Gastrocnemius medialis (tissue), 4 donors: ENCODE measurements at regions not wholly inside any gene's neighbourhood (a gene's known extent, or its start where the extent isn't known, plus 50 kb on each side); places are given as distances from the start of the nearest gene placed in this dataset.

Experiments
- ATAC-seq, 2 donors: fragments of 150-250 bp; one replicate each; pipeline ENCODE4 v1.9.1; 2016
- DNase-seq, 2 donors: peaks; one replicate each; pipeline ENCODE4 v3.0.0-alpha.2; 2019
- H3K27ac ChIP-seq, 4 donors: fragments of 200-600 bp; sonication (generic); 1 replicate in 1 of 4; 2 replicates in 3 of 4; pipeline ENCODE4 v1.5.1; 2016 to 2018; ENCODE audit warnings: mild to moderate bottlenecking in 2 of 4, moderate library complexity in 1 of 4
- H3K27me3 ChIP-seq, 3 donors: fragments of 200-600 bp; sonication (generic) in 2 of 3; 1 replicate in 1 of 3; 2 replicates in 2 of 3; pipeline versions ENCODE4 v1.5.1 to v1.6.0; 2016 to 2019; ENCODE audit warnings: mild to moderate bottlenecking in 1 of 3, moderate library complexity in 1 of 3
- H3K36me3 ChIP-seq, 2 donors: fragments of 200-600 bp; sonication (generic) in 1 of 2; one replicate each; pipeline ENCODE4 v1.5.1; 2017 to 2018
- H3K4me1 ChIP-seq, 2 donors: fragments of 200-600 bp; sonication (generic) in 1 of 2; one replicate each; pipeline ENCODE4 v1.5.1; 2016 to 2017; ENCODE audit warnings: mild to moderate bottlenecking in 2 of 2
- H3K4me3 ChIP-seq, 4 donors: fragments of 200-600 bp; sonication (generic) in 3 of 4; 1 replicate in 1 of 4; 2 replicates in 3 of 4; pipeline ENCODE4 v1.5.1; 2016 to 2019; ENCODE audit warnings: mild to moderate bottlenecking in 2 of 4
- H3K9me3 ChIP-seq, 3 donors: fragments of 200-600 bp; sonication (generic) in 2 of 3; 1 replicate in 1 of 3; 2 replicates in 2 of 3; pipeline ENCODE4 v1.5.1; 2016 to 2019
- POLR2A ChIP-seq, 2 donors: fragments of 450-650 bp; IDR thresholded peaks; one replicate each; pipeline ENCODE4 v1.6.1; 2017; ENCODE audit warnings: antibody characterized with exemption in 2 of 2, mild to moderate bottlenecking in 2 of 2, moderate library complexity in 2 of 2
- in situ Hi-C, 4 donors: fragments of 200-750 bp; cut with MboI; loops; one replicate each; pipeline versions ENCODE4 v1.15.0 to v1.8.0; 2017; ENCODE audit warnings: low sequenced_read_pairs in 4 of 4
- intact Hi-C: fragments of 100-400 bp; cut with DNase I; formaldehyde crosslinking; loops from one replicate; pipeline ENCODE4 v1.15.1; 2023; ENCODE audit warnings: low total_unique reads
- TF ChIP-seq, protein P1 (sequence below), 5 experiments: fragments of 450-650 bp in 3 of 5; fragments of 200-600 bp in 2 of 5; sonication (generic) in 2 of 5; IDR thresholded peaks in 4 of 5; conservative IDR thresholded peaks in 1 of 5; 1 replicate in 4 of 5; 2 replicates in 1 of 5; pipeline ENCODE4 v1.5.1; 2016 to 2019; ENCODE audit warnings: antibody characterized with exemption in 5 of 5, mild to moderate bottlenecking in 3 of 5, moderate library complexity in 3 of 5

DNA sequence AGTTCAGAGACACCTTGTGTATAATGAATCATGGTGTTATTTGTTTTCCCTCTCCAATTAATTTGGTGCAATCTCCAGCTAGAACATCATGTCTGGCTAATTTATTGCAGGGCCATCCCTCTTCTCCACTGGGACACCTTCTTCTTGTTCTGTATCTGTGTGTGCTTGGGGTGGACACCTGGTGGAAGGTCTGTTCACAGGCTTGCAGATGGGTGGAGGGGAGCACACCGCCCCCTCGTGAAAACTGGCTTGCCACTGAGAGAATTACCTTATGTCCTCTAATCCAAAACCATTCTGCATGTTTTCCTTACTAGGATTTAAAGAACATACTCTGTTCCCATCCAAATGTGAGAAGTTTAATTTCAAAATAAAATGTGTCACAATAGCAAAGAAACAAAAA, 1160.4 kb upstream of the ZEB2 start:
- intact Hi-C loops, result no loop called here
- no peaks in the 10 kb centered on the region for H3K36me3 ChIP-seq
- no peaks in the 10 kb centered on the region for H3K4me1 ChIP-seq
- H3K4me3 ChIP-seq, result no peak overlapping the region
- ATAC-seq, result no peak
- H3K9me3 ChIP-seq, result no peaks in the 10 kb centered on the region
- TF ChIP-seq POLR2A (IDR thresholded peaks at IDR 0.05), result no peak
- TF ChIP-seq, protein P1, sequence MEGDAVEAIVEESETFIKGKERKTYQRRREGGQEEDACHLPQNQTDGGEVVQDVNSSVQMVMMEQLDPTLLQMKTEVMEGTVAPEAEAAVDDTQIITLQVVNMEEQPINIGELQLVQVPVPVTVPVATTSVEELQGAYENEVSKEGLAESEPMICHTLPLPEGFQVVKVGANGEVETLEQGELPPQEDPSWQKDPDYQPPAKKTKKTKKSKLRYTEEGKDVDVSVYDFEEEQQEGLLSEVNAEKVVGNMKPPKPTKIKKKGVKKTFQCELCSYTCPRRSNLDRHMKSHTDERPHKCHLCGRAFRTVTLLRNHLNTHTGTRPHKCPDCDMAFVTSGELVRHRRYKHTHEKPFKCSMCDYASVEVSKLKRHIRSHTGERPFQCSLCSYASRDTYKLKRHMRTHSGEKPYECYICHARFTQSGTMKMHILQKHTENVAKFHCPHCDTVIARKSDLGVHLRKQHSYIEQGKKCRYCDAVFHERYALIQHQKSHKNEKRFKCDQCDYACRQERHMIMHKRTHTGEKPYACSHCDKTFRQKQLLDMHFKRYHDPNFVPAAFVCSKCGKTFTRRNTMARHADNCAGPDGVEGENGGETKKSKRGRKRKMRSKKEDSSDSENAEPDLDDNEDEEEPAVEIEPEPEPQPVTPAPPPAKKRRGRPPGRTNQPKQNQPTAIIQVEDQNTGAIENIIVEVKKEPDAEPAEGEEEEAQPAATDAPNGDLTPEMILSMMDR (IDR thresholded peaks at IDR 0.05 in 4 of 5, conservative IDR thresholded peaks at IDR 0.05 in 1 of 5), result no peak
- no peak overlapping the region for H3K27ac ChIP-seq
- in situ Hi-C loops, result no loop called here
- no peaks in the 10 kb centered on the region for H3K27me3 ChIP-seq
- no peak for DNase-seq

DNA sequence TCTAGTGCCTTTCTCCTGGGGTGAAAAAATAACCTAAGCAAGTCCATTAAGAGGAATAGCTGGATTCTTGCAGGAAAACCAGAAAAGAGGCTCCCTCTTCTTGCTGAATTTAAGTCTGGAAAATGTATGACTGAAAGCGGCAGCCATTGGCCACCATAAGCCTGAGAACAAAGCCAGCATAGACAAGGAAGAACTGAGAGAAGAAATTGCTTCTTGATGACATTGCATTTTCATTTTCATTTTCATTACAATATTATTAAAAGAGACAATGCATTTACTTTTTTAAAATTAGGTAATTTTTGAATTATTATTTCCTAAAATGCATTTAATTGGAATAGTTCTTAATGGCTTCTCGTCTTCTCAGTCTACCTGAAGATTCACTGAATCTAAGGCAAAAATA, 1157.5 kb upstream of the ZEB2 start:
- Histone ChIP-seq H3K27ac (no peak overlapping the region), H3K36me3 (no peaks in the 10 kb centered on the region), H3K4me3 (no peak overlapping the region), H3K9me3 (no peaks in the 10 kb centered on the region), H3K4me1 (no peaks in the 10 kb centered on the region), H3K27me3 (no peaks in the 10 kb centered on the region)
- no peak for ATAC-seq
- in situ Hi-C loops (no loop called here), intact Hi-C loops (no loop called here)
- DNase-seq, result no peak
- TF ChIP-seq, protein P1 (IDR thresholded peaks at IDR 0.05 in 4 of 5, conservative IDR thresholded peaks at IDR 0.05 in 1 of 5), result no peak

DNA sequence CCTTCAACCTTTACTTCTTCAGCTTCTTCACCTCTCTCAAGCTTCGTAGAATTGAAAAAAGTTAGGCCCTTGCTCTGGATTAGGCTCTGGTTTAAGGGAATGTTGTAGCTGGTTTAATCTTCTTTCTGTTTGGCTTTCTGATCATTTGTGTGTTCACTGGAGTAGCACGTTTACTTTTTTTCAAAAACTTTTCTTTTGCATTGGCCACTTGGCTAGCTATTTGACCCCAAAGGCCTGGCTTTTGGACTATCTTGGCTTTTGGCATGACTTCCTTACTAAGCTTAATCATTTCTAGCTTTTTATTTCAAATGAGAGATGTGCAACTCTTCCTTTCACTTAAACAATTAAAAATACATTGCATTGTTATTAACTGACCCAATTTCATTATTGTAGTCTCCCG, 1154.8 kb upstream of the ZEB2 start:
- DNase-seq, result no peak
- Histone ChIP-seq H3K4me3 (no peak overlapping the region), H3K27me3 (no peaks in the 10 kb centered on the region), H3K27ac (no peak overlapping the region), H3K9me3 (no peaks in the 10 kb centered on the region), H3K4me1 (no peaks in the 10 kb centered on the region), H3K36me3 (no peaks in the 10 kb centered on the region)
- no peak for TF ChIP-seq POLR2A (IDR thresholded peaks at IDR 0.05)
- TF ChIP-seq, protein P1 (IDR thresholded peaks at IDR 0.05 in 4 of 5, conservative IDR thresholded peaks at IDR 0.05 in 1 of 5), result no peak
- no peak for ATAC-seq
- intact Hi-C loops, result no loop called here
- in situ Hi-C loops, result no loop called here

DNA sequence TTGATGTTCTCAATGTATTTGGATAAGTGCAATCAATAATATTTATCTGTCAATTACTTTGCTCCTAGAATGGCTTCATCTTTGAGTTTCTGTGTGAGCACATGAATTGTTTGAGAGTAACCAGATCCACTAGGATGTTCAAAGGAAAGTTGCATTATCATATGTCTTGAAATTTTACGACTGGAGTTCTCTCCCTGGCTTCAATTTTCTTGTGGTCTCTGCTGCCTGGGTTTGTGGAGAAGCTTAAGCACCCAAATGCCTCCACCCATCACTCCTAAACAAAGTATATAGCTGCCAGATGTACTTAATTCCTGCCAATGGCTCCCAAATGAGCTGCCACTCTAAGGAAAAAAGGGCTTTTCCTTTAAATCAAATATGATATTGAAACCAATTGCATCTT, 1149.4 kb upstream of the ZEB2 start:
- H3K36me3 ChIP-seq, result no peaks in the 10 kb centered on the region
- H3K4me1 ChIP-seq, result no peaks in the 10 kb centered on the region
- ATAC-seq (no peak), DNase-seq (no peak)
- no peak for TF ChIP-seq POLR2A (IDR thresholded peaks at IDR 0.05)
- TF ChIP-seq, protein P1 (IDR thresholded peaks at IDR 0.05 in 4 of 5, conservative IDR thresholded peaks at IDR 0.05 in 1 of 5), result no peak
- no peaks in the 10 kb centered on the region for H3K27me3 ChIP-seq
- no peak overlapping the region for H3K4me3 ChIP-seq
- intact Hi-C loops, result no loop called here
- H3K9me3 ChIP-seq, result no peaks in the 10 kb centered on the region
- H3K27ac ChIP-seq, result no peak overlapping the region
- in situ Hi-C loops, result no loop called here

DNA sequence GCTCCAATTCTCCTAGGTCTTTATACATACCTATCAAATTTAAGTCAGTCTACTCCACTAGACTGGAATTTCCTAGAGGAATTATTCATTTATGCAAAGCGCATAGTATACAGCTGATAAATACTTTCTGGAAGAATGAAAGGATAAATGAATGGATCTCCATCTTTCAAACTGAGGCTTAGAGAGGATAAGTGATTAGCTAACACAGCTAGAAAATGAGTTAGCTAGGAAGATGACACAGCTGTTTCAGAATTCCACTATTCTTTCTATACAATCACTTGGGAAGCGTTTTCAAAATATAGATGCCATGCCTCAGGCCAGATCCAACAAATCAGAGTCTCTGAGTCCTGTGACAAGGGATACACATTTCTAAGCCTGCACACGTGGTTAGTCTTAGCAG, 1146.6 kb upstream of the ZEB2 start:
- no peak for ATAC-seq
- H3K9me3 ChIP-seq, result no peaks in the 10 kb centered on the region
- H3K36me3 ChIP-seq, result no peaks in the 10 kb centered on the region
- TF ChIP-seq, protein P1 (IDR thresholded peaks at IDR 0.05 in 4 of 5, conservative IDR thresholded peaks at IDR 0.05 in 1 of 5), result no peak
- TF ChIP-seq POLR2A (IDR thresholded peaks at IDR 0.05), result no peak
- in situ Hi-C loops (no loop called here), intact Hi-C loops (no loop called here)
- no peaks in the 10 kb centered on the region for H3K27me3 ChIP-seq
- DNase-seq, result no peak
- H3K27ac ChIP-seq, result no peak overlapping the region
- no peak overlapping the region for H3K4me3 ChIP-seq
- H3K4me1 ChIP-seq, result no peaks in the 10 kb centered on the region
